ENCODE measurements at regions not wholly inside any gene's neighbourhood (a gene's known extent, or its start where the extent isn't known, plus 50 kb on each side); places are given as distances from the start of the nearest gene placed in this dataset.
A peak's percentile ranks its signal among the peaks of the same experiment; 100 is the strongest.

- peak overlapping the region; percentile 72 to 90 (median 79) for H3K27ac Mint-ChIP-seq
- H3K9me3 Mint-ChIP-seq = peaks cover 10% of the 10 kb centered on the region
- no peak for TF ChIP-seq CTCF (IDR thresholded peaks at IDR 0.05; ENCODE audit: unreplicated experiment in 3 of 3)
- no peaks in the 10 kb centered on the region for H3K27me3 Mint-ChIP-seq (ENCODE audit: low read depth)
- H3K36me3 Mint-ChIP-seq (ENCODE audit: low read depth) = peaks cover 7% of the 10 kb centered on the region
- peaks cover 25% of the 10 kb centered on the region for H3K4me1 Mint-ChIP-seq
- H3K4me3 Mint-ChIP-seq = peak overlapping the region in 2 of 3 experiments; percentile 7 to 72
These were observed 244.5 kb upstream of the REG3G start for GRCh38 chr2:78780864-78781583.

- Mint-ChIP-seq H3K4me1 (peaks cover 25% of the 10 kb centered on the region), H3K9me3 (peaks cover 10% of the 10 kb centered on the region), H3K4me3 (no peak overlapping the region), H3K36me3 (ENCODE audit: low read depth) (peaks cover 7% of the 10 kb centered on the region), H3K27me3 (ENCODE audit: low read depth) (no peaks in the 10 kb centered on the region), H3K27ac (peak overlapping the region in 1 of 3 experiments; percentile 90)
- no peak for TF ChIP-seq CTCF (IDR thresholded peaks at IDR 0.05; ENCODE audit: unreplicated experiment in 3 of 3)
These were observed 243.3 kb upstream of the REG3G start for GRCh38 chr2:78782196-78782595.

- Mint-ChIP-seq H3K9me3 (peaks cover 3% of the 10 kb centered on the region), H3K4me1 (no peaks in the 10 kb centered on the region), H3K4me3 (no peak overlapping the region), H3K27ac (no peak overlapping the region), H3K27me3 (ENCODE audit: low read depth) (no peaks in the 10 kb centered on the region), H3K36me3 (ENCODE audit: low read depth) (no peaks in the 10 kb centered on the region)
- no peak for TF ChIP-seq CTCF (IDR thresholded peaks at IDR 0.05; ENCODE audit: unreplicated experiment in 3 of 3)
These were observed 213.4 kb upstream of the REG3G start for GRCh38 chr2:78811955-78812610.

GRCh38 chr2:78814331-78814986, 211.0 kb upstream of the REG3G start:
- Mint-ChIP-seq H3K9me3 (peaks cover 3% of the 10 kb centered on the region), H3K4me1 (no peaks in the 10 kb centered on the region), H3K27me3 (ENCODE audit: low read depth) (no peaks in the 10 kb centered on the region), H3K4me3 (no peak overlapping the region), H3K27ac (peak overlapping the region in 2 of 3 experiments; percentile 55 to 61), H3K36me3 (ENCODE audit: low read depth) (no peaks in the 10 kb centered on the region)
- TF ChIP-seq CTCF (IDR thresholded peaks at IDR 0.05; ENCODE audit: unreplicated experiment in 3 of 3) = no peak

GRCh38 chr2:78817430-78817829, 208.1 kb upstream of the REG3G start:
- no peaks in the 10 kb centered on the region for H3K27me3 Mint-ChIP-seq (ENCODE audit: low read depth)
- no peaks in the 10 kb centered on the region for H3K4me1 Mint-ChIP-seq
- no peak overlapping the region for H3K4me3 Mint-ChIP-seq
- no peak for TF ChIP-seq CTCF (IDR thresholded peaks at IDR 0.05; ENCODE audit: unreplicated experiment in 3 of 3)
- peaks cover 3% of the 10 kb centered on the region for H3K9me3 Mint-ChIP-seq
- H3K36me3 Mint-ChIP-seq (ENCODE audit: low read depth) = no peaks in the 10 kb centered on the region
- no peak overlapping the region for H3K27ac Mint-ChIP-seq

Data from nephron (organoid).